HG02759 (cell line): ENCODE measurements at regions not wholly inside any gene's neighbourhood (a gene's known extent, or its start where the extent isn't known, plus 50 kb on each side); places are given as distances from the start of the nearest gene placed in this dataset.

ENCODE experiments used
- ATAC-seq: cut with Tn5 transposase; IDR thresholded peaks from one replicate; pipeline ENCODE4 v1.9.1; 2021; ENCODE audit warnings: mild to moderate bottlenecking, moderate library complexity; ENCODE audit not compliant: unreplicated experiment

DNA sequence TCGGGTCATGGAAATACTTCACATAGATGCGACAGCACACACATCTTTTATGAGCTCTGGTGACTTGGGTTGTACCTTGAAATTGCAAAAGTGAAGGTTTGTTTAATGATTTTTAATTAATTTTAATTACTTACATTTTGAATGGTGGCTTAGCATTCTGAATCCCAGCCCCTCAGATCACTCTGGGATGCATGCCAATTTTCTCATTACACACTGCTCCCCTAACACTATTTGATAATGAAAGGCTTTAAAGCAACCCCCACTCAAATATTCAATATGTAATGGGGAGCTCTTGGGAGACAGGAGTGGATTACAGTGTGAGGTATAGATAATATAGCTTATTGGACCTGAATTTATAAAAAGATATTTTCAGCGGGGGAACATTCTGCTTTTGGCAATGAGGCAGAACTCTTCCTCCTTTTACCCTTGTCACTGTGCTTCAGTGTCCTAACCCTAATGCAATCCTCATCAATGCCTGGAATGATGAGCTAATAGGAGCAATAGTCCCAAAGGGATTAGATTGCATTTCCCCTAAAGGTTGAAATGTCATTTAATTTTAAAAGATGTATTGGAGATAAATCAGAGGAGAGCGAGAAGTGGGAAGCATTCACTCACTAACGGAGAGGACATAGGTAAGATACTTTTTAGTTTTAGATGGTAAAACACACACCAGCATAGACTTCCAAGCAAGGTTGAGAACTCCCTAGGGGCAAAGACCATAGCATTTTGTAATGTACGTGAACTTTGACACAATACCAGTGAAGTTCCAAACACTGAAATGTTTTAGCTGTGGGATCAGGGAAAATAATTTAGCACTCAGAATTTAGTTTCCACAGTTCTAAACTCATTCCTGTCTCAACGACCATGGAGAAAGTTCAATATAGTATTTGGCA is 384.1 kb upstream of the PLXNA2 start:
- no peak for ATAC-seq

DNA sequence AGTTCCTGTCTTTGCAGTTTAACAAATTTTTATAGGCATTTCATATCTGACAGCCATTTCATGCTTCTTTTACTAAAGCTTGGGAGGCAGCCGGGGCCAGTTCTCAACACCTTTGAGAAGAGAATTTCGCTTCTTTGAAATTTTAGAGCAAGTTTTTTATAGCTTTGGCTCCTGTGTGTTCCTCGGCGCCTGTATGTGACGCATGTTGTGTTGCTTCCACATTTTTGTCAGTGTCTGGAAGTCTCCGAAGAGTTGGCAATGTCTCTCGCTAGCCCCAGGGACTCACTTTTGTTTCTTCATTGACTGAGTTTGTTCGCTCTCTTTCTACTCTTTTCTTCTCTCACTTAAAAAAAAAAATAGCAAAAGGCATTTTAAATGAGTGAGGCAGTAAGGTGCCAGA is 386.9 kb upstream of the PLXNA2 start:
- ATAC-seq: no peak

DNA sequence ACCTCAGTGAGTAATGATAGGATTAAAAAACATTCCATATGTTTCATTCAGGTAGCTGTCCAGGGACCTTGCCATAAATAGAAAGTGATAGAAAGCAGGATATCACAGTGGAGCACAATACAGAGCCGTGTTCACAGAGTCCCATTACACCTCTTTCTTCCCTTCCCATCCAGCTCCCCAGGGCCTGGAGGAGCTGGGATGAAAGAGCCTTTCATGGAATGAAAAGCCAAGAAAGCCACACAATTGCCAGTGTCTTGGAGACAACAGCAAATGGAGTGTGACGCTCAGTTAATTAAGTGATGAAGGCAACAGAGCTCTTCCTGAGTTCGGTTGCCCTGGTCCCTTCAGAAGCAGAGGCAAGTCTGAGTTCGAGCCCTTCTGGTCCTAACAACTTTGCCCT is 387.3 kb upstream of the PLXNA2 start:
- no peak for ATAC-seq

DNA sequence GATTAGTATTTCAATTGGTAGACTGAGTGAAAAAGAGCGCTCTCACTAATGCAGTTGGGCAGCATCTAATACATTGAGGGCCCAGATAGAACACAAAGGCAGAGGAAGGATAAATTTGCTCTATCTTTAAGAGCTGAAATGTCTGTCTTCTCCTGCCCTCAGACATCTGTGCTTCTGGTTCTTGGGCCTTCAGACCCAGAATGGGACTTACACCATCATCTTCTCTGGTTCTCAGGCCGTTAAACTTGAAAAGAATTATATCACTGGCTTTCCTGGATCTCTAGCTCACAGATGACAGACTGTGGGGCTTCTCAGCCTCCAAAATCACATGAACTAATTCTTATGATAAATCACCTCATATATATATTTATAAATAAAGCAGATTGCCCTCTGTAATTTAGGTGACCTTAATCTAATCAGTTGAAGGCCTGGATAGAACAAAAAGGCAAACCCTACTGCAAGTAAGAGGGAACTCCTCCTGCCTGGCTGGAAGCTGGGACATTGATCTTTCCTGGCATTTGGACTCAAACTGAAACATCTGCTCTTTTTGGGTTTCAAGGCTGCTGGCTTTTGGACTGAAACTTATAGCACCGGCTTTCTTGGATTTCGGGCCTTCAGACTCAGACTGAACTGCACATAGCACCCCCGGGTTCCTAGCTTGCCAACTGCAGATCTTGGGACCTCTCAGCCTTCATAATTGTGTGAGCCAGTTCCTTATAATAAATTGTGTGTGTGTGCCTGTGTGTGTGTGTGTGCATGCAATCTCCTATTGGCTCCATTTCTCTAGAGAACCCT is 390.4 kb upstream of the PLXNA2 start:
- ATAC-seq: no peak

DNA sequence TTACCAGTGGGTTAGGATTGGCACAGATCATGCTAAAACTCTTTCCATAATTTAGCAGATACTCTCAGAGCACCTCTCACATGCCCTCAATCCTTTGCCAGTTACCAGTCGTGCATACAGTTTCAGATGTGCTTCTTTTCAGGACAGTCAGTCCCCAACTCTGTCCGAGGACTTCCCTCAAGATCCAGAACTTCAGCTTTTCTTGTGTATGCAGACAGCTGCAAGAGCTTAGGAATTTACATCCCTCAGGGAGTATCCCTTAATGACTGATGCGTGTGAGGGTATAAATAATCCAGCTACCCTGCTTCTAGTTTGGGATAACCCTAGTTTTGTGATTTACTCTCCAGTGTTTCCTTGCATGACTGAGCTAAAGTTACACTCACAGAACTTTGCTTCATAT is 393.0 kb upstream of the PLXNA2 start:
- no peak for ATAC-seq

DNA sequence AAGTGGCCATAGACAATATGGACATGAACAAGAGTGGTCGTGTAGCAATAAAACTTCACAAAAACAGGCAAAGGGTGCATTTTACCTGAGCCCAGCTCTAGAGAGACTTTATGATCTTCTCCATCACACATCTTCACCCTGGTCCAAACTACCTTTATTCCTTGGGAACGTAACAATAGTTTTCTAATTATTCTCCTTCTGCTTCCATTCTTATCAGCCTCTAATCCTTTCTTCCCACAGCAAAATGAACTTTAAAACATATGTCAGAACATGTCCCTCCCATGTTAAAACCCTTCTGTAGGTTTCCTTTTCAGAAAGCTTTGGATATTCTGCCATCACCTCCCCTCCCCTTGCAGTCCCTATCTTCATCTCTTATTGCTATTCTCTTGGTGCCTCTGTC is 395.2 kb upstream of the PLXNA2 start:
- no peak for ATAC-seq

- ATAC-seq: no peak
Measured at GRCh38 chr1:208640295-208640694, 396.1 kb upstream of the PLXNA2 start.

- no peak for ATAC-seq
Measured at GRCh38 chr1:208641579-208642280, 397.5 kb upstream of the PLXNA2 start.

DNA sequence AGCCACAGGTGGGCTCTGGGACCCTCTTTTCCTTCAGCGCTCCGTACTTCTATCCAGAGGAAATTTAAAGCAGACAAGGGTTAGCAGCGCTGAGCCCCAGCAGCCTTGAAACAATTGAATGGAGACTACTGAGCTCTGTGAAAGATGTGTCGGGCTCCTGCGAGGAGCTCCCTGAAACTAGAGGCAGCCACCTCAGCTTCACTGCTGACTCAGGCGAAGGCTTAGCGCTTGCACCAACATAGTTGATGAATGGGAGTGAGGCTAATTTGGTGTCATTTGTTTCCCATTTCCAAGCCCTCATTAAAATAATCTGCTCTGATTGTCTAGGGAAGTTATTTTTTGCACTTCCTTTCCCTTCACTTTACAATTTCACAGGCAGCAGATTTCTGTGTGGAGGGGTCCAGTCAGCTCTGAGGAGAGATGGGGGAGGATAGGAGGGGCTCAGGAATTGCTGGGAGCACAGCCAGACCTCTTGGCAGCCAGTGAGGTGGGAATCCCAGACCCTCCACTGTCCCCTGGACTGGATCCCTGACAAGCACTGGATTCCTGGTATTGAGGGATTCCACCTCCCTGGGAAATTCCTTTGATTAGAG is 398.9 kb upstream of the PLXNA2 start:
- ATAC-seq: no peak

DNA sequence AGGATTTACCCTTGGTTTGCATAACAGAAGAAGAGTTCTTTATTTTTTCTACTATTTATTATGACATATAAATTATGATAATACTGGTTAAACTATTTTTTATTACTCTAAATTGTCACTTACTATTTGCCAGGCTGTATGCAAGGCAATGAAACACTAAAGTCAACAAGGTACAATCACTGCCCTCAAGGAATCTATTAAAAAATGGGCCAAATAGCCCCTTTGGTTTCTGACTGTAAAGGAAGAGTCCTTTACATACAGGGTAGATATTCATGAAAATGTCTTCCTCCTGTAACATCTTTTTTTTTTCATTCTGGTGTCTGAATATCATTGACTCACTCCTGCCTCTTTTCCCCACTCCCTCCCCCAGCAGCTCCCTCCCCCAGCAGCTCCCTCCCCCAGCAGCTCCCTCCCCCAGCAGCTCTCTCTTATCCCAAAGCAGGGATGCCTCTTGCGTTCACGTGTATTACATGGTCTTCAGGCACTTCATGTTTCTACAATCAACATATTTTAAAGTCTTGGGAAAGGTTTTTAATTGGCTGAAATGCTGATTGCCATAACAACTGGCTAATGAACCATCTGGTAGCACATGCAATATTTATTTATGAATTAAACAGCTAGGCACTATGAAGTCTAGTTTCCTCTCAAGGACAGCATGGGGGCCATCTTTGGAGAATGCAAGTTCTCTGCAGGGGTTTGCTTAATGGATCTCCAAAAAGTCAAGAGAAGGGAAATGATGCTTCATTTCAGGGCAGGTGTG is 400.4 kb upstream of the PLXNA2 start:
- ATAC-seq: no peak

GRCh38 chr1:208646431-208646830 is 402.2 kb upstream of the PLXNA2 start:
- ATAC-seq: no peak

GRCh38 chr1:208648146-208648545 is 404.0 kb upstream of the PLXNA2 start:
- no peak for ATAC-seq

GRCh38 chr1:208652296-208653160 is 408.3 kb upstream of the PLXNA2 start:
- ATAC-seq: peak; percentile 88

DNA sequence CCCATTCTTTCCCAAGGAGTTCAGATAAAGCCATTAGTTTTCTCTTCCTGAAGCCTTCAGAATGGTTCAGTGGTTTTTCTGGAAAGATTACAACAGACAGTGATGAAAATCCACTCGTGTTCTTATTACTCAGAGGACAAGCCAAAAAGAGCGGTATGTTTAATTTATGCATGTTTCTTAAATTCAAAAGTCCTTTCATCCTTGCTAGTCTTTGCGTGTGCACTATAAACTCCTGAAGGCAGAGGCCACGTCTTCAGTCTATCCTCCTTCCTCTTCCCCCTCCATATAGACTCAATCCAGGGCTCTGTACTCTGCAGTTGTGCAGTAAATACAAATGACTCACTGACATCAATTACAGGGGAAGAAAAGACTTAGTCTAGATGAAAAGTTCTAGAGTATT is 409.2 kb upstream of the PLXNA2 start:
- ATAC-seq: no peak

DNA sequence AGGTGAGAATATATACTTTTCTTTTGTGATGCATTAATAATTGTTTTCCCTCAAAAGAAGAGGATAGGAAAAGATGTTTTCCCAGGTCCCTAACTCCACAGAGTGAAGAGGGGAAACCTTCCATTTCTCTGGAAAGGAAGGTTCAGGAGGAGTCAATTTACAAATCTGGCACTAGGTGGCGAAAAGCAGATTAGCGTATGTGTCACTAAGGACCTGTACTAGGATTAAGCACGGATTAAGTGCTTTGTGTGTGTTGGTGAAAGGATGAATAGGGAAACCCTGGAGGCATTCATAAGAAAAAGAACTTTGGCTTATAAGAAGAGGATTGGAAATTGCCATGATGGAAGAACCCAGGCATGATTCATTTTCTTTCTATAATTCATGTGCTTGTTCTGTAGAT is 410.1 kb upstream of the PLXNA2 start:
- ATAC-seq: no peak

GRCh38 chr1:208665936-208666335 is 421.8 kb upstream of the PLXNA2 start:
- ATAC-seq: no peak

DNA sequence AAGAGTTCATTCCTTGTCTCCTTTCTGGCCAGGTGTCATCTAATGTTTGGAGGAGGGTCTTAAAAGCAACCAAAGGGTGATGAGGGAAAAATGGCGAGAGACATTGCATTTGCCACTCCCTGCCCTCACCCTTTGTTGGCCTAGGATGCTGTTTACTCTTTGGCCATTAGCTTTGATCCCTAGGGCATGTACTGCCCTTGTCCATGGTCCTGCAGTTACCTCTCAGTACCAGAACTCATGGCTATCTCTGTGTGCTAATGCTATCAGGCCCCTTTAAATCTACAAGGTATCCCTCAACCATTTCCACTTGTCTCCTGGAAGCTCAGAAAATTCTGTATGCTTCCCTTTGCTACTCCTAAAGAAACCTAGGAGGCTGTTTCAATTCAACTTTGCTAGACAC is 424.8 kb upstream of the PLXNA2 start:
- ATAC-seq: no peak

DNA sequence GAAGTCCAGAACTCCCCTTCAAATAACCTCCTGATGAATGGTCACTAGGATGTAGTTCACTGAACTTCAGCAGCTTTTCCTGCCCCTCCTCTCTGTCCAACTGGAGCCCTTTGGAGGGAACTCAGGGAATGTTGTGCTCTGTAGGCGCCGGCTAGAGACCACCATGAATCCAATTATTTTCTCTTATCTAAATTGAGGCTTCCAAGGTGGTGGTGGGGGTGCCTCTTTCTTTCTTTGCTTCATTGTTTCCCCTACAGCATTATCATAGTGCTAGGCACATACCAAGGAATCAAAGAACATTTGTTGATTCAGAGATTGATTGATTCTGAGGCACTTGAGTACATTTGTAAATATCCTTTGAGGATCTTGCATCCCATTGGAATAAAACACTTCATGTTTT is 426.6 kb upstream of the PLXNA2 start:
- no peak for ATAC-seq

DNA sequence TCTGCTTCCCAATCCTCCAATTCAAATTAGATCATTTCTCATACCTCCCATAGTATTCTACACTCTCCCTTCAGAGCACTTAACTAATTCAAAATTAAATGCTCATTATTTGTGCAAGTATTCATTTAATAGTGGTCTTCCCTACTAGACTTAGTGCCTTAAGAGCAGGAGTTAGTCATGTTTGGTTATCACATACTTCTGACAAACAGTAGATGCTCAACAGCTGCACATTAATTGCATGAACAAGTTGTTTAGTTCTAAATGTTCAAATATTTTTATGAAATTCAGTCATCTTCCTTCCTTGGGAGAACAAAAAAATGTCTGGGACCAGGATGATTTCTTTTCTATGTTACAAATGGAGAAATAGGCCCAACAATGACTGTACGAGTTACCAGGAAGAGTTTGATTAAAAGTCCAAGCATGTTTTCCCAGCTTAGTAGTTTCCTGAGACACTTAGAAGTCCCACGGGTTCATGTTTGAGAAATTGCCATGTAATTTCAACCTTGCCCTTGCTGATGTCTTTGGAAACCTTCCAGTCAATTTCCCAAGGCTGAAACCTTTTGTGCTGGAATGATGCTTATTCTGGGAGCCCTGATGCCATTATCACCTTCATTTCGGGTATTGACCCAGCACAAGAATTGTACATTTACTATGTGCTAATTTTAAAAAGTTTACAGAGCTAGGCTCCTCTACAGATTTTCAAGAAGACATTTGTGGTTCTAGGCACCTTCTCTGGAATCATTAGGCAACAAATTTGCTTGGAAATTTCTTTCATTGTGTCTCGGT is 437.9 kb upstream of the PLXNA2 start:
- ATAC-seq: no peak
